GM19035 (cell line): ENCODE measurements at regions not wholly inside any gene's neighbourhood (a gene's known extent, or its start where the extent isn't known, plus 50 kb on each side); places are given as distances from the start of the nearest gene placed in this dataset.
"Not testable (repeated sequence)": the region's sequence is repeated elsewhere in the genome, so short reads cannot be mapped to it uniquely, and the experiment has no call there.

ENCODE experiments used
- ATAC-seq: cut with Tn5 transposase; IDR thresholded peaks from one replicate; pipeline ENCODE4 v1.9.1; 2021; ENCODE audit not compliant: unreplicated experiment

DNA sequence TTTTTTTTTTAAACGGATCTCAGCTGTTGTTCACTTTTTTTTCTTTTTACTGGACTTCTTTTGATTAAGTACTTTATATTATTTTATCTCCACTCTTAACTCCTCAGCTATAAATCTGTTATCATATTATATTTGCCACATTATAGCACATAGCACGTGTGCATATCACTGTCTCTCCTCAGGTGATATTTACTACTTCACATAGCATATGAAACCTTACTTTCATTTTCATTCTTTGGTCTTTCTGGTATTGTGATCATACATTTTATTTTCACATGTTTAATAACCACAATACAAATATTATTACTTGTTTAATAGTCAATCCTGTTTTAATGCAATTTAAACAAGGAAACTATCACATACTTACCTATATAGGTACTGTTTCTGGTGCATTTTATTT lies 993.1 kb upstream of the TMEFF2 start:
- peak; percentile 69 for ATAC-seq

DNA sequence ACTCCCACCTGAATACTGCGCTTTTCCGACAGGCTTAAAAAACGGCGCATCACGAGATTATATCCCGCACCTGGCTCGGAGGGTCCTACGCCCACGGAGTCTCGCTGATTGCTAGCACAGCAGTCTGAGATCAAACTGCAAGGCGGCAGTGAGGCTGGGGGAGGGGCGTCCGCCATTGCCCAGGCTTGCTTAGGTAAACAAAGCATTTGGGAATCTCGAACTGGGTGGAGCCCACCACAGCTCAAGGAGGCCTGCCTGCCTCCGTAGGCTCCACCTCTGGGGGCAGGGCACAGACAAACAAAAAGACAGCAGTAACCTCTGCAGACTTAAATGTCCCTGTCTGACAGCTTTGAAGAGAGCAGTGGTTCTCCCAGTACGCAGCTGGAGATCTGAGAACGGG lies 976.2 kb upstream of the TMEFF2 start:
- ATAC-seq: not testable (repeated sequence)

DNA sequence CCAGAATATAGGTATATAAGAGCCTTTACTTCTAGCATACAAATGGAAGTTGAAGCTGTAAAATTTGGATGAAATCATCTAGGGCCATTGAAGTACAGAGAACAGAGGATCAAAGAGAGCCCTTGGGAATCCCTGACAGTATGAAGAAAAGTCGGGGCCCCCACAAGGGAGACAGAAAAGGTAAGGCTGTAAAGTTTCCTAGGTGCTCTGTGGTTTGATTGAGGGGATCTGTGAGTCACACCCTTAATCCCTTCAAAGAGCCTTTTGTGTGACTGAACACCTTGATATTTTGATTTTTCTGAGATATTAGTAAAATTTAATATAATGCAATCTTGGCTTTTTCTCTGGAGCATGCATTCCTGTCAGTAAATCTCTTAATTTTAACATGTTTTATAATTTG lies 961.7 kb upstream of the TMEFF2 start:
- no peak for ATAC-seq

DNA sequence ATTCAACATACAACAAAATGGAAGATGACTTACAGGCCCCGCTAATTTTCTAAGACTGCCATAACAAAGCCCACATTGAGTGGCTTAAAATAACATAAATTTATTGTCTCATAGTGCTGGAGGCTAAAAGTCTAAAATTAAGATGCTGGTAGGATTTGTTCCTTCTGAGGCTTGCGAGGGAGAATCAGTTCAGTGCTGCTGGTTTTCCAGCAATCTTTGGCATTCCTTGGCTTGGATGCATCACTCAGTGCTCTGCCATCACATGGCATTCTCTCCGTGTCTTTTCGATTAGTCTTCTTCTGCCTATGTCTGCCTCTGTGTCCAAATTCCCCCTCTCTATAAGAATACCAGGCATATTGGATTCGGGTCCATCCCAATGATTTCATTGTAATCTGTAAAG lies 959.3 kb upstream of the TMEFF2 start:
- no peak for ATAC-seq

DNA sequence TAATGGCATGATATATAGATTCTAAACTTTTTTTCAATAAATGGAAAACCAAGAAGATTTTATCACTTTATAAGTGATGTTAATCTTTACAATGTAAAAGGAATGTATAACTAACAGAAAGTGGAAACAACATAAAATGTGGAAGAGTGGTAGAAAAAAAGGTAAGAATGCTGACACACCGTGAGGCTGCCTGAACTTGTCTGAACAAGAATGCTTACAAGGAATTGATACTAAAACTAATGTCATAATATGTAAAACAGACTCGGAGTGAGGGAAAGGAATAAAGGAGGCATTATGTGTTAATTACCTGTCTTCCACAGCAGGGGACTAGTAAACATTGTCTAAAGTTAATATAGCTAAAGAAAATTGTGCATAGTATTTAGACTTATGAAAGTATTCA lies 958.8 kb upstream of the TMEFF2 start:
- no peak for ATAC-seq

DNA sequence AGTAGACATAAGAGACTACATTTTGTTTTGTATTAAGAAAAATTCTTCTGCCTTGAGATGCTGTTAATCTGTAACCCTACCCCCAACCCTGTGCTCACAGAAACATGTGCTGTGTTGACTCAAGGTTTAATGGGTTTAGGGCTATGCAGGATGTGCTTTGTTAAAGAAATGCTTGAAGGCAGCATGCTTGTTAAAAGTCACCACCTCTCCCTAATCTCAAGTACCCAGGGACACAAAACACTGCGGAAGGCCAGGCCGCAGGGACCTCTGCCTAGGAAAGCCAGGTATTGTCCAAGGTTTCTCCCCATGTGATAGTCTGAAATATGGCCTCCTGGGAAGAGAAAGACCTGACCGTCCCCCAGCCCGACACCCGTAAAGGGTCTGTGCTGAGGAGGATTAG lies 947.7 kb upstream of the TMEFF2 start:
- not testable (repeated sequence) for ATAC-seq

DNA sequence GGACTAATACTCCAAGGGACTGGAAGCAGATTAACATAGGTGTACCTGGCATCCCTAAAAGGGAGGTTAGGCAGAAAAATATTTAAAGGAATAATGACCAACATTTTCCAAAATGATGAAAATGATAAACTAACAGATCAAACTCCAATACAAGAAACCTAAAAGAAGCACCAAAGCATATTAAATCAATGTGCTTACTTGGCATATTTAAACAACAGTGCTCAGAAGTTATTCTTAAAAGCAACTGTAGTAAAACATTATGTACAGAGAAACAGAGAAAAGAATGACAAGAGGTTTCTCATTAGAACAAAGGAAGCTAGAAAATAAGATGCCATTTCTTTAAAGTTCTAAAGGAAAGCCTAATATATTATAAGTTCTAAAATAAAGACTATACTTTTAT lies 947.3 kb upstream of the TMEFF2 start:
- ATAC-seq: no peak

DNA sequence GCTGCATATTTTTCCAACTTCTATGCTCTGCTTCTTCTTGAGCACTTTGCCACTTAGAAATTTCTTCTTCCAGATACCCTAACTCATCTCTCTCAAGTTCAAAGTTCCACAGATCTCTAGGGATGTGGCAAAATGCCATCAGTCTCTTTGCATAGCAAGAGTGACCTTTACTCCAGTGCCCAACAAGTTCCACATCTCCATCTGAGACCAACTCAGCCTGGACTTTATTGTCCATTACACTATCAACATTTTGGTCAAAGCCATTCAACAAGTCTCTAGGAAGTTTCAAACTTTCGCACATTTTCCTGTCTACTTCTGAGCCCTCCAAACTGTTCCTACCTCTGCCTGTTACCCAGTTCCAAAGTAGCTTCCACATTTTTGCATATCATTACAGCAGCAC lies 946.2 kb upstream of the TMEFF2 start:
- ATAC-seq: not testable (repeated sequence)

DNA sequence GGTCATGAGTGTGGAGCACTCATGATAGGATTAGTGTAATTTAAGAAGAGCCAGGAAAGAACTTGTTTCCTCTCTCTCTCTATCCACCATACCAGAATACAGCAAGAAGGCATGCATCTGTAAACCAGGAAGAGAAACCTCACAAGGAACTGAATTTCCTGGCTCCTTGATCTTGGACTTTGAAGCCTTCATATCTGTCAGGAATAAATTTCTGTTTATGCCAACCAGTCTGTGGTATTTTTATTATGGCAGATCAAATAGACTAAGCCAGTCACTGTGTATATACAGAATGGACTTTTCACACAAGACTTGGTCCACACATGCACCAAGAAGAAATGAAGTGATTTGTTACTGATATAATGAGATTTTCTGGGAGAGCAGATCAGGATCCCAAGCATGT lies 930.1 kb upstream of the TMEFF2 start:
- no peak for ATAC-seq

DNA sequence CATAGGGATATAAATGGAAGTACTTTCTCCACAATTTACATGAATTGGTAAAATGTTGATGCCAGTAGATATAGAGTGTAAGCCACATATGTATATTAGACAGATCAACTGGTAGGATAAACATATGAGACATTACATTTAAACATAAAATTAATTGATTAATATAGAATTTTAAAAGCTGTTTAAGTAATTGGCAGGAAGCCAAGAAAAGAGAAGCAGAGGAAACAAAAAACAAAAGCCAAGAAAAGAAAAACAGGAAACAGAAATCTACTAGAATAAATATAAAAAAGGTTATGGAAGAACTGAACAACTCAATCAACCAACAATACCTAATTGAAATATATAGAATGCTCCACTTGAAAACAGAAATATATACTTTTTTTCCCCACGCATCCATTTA lies 920.1 kb upstream of the TMEFF2 start:
- ATAC-seq: no peak

DNA sequence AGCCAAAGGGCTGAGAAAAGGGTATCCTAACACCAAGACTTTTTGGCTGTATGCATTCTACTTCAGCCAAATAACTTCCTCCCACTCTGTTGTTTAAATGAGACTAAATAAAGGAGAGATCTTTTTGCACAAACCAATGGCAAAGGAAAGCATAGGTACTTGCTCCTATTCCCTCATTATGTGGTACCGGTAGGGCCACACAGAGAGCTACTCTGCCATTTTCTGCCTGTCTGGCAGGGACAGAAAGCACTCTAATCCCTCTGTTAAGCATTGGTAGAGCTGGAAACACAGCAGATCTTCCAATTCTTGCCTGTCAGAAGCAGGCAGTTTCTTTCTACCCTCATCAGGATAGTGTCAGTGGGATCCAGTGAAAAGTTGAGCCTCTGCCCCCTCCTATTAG lies 918.3 kb upstream of the TMEFF2 start:
- ATAC-seq: no peak

DNA sequence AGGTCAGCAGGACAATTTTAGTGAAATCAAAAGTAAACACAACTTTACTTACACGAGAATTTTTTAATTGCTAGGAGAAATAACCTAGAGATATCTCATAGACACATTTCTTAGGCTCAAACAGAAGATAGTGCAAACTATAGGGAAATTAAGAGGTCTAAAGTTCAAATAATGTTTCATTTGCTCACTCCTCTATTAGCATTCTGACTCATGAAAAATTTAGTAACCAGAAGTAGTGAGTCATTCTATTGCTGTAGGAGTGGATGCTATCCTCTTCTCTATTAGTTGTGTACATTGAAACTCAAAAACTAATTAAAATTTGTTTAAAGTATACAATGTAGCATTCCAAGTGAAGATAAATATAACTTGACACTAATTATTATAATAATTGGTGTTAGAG lies 908.3 kb upstream of the TMEFF2 start:
- no peak for ATAC-seq

DNA sequence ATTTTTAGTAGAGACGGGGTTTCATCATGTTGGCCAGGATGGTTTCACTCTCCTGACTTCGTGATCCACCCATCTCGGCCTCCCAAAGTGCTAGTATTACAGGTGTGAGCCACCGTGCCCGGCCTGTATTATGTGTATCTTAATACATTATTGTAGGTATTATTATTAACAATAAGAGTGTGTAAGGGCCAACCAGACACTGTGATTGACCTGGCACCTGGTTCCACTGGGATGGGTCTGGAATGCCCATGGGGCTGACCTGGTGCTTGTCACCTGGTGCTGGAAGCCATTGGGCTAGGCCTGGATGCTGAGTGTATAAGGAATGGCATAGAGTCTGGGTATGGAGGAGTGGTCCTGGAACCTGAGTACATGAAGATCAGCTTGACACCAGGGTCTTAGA lies 906.9 kb upstream of the TMEFF2 start:
- ATAC-seq: no peak

DNA sequence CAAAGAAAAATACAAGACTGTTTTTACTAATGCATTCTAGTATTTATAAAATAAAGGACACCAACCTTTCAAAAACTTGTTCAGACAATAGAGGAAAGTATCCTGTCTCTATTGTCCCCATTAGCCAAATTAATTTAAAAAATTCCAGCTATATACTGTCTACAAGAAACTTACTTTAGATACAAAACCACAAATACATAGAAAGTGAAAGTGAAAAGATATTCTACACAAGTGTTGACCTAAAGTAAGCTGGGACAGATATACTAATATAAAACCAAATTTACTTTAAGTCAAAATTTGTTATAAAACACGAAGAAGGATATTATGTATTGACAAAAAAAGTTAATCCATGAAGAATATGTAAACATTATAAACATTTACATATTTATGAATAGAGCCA lies 893.3 kb upstream of the TMEFF2 start:
- ATAC-seq: no peak

DNA sequence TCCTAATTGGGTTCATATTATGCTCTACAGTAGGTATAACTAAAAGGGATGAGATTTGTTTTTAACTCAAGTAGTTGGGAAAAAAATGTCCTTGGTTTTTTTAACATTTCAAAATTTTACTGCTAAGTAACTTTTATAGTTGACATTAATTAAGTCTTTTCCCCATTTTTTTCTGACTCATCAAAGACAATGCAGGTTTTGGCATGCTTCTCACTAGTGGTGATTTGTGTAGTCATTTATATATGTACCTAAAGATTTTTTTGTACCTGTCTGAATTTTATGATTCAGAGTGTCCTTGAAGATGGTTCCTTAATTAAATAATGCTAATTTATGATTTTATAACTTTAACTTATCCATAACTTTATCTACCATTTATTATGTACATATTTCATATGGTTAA lies 882.3 kb upstream of the TMEFF2 start:
- ATAC-seq: no peak

DNA sequence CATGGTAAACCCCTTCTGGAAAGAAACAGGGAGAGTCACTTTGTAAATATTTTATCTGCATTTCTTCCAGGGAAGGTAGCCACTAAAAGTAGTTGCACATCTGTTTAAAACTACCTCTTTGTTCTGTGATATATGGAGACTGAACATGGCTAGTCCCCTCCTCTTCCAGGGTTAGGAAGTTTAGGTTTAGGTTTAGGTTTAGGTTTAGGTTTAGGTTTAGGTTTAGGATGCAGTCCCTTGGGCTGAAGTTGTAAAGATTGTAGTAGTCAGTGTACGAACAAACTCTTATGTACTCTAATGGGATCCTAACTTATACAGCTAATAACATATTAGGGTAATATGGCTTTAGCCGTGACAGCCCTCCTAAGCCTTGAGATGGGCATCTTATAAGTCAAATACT lies 880.2 kb upstream of the TMEFF2 start:
- no peak for ATAC-seq

DNA sequence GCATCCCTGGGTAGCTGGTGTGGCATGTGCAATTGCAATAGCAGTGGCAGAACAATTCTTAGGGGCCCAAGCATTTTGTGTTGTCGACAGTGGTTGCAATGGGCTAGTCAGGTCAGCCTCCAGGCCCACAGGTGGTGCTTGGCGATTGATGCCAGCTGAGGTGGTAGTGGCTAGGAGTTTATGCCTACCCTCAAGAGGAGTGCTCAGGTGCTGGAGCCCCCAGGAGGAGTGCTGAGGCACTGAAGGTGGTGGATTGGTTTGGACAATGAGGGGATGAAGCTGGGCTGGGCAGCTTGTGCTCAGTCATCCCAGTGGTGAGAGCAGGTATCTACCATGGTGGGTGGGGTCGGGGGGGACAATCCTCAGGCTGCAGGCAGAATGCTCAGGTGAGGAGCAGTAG lies 877.9 kb upstream of the TMEFF2 start:
- no peak for ATAC-seq

DNA sequence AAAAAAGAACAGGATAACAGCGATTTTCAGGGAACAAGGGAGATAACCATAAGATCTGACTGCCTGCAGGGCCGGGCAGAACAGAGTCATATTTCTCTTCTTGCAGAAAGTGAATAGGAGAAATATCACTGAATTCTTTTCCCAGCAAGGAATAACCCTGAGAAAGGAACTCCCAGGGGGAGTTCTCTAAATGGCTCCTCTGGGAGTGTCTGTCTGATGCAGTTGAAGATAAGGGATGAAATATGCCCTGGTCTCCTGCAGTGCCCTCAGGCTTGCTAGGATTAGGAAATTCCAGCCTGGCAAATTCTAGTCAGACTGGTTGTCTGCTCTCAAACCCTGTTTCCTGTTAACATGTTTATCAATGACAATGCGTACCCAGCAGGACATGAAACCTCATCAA lies 830.8 kb upstream of the TMEFF2 start:
- not testable (repeated sequence) for ATAC-seq

DNA sequence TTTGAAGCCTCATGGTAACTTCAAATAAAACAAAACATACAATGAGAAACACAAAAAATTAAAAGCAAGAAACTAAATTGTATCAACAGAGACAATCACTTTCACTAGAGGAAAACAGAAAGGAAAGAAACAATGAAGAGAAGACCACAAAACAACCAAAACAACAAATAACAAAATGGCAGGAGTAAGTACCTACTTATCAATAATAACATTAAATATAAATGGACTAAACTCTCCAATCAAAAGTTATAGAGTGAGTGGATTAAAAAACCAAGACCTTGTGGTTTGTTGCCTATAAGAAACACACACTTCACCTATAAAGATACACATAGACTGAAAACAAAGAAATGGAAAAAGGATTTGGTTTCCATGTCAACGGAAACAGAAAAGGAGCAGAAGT lies 830.1 kb upstream of the TMEFF2 start:
- ATAC-seq: no peak

DNA sequence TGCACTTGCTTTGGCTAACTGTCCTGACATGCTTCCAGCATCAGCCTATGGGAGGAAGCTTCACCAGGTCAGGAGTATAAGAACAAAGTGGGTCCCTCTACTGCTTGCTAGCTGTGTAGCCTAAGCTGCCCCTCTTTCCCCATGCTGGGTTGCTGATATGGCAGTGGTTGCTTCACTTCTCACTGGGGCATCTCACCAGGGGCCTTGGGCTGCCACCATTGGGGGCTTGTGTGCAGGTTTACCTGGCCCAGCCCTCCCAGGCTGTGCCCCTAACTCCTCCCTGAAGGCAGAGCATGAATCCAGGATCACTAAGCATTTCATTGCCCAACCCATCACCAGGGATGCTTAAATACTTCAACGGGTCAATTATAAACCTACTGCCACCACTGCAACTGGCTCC lies 817.1 kb upstream of the TMEFF2 start:
- no peak for ATAC-seq

DNA sequence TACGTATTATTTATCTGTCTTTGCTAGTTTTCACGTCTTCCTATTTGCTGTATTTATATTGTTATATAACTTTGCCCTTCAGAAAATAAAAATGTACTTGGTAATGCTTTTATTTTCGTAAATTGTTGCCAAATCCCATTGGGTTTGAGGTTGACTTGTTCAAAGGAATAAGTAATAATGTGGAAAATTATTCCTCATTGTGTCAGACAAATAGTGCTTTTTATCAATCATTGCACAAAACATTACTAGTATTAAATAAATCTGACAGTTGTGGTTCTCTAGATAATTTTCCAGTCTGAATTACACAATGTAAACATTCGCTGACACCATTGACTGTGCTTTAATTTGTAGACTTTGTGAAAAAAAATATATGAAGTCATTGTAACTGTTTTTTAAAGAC lies 798.3 kb upstream of the TMEFF2 start:
- ATAC-seq: no peak

DNA sequence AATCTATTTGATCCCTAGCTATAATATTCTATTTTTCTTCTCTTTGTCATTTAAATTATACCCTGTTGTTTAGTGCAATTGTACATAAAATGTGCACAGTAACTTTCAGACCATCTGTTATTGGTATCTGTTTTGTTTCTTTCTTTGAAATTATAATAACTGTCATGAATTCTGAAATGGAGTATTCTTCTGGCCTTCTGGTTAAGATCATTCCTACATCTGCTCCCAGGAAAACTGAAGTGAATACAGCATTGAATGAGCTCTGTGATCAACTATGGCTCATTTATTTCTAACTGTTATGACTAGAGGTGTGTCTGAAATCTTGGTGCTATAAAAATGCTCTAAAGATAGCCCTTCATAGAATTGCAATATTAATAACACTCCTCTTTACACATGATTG lies 788.4 kb upstream of the TMEFF2 start:
- no peak for ATAC-seq

DNA sequence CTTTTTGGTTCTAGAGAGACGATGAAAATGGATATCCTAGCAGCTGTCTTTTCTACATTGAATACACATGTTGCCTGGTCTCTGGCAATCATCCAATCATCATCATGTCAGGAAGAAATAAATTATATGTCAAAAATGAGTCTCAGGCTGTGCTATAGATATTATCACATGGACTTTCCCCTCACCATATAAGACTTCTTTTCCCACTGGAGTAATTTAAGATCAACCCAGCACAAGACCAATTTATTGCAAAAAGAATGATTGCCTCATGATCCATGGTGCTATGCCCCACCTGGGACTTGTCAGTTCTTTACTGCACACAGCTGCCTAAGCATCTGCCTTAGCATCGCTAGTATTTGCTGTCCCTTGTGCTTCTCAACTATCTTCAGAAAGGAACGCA lies 783.7 kb upstream of the TMEFF2 start:
- no peak for ATAC-seq

DNA sequence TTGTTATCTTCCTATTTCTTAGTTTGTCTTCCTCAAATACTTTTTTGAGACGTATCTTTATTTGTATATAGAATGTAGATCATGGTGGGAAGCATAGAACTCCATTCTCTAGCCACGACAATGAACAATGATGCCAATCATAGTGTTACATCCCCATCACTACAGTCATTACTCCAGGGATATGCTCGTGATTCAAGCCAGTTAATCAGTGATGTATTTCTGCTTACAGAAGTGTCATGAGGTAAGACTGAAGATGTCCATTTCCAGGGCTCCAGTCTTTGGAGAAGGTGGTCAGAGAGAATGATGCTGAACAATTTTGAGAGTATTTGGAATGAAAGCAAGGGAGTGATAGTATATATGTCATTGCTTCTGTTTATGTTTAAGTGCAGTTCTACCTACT lies 777.2 kb upstream of the TMEFF2 start:
- ATAC-seq: no peak
